CD1c-positive myeloid dendritic cell (primary cell): ENCODE measurements at regions not wholly inside any gene's neighbourhood (a gene's known extent, or its start where the extent isn't known, plus 50 kb on each side); places are given as distances from the start of the nearest gene placed in this dataset.
"Not testable (repeated sequence)": the region's sequence is repeated elsewhere in the genome, so short reads cannot be mapped to it uniquely, and the experiment has no call there.

Experiments used
- DNase-seq: peaks from one replicate; pipeline ENCODE4 v3.0.0-alpha.2; 2016; ENCODE audit errors: extremely low spot score

DNA sequence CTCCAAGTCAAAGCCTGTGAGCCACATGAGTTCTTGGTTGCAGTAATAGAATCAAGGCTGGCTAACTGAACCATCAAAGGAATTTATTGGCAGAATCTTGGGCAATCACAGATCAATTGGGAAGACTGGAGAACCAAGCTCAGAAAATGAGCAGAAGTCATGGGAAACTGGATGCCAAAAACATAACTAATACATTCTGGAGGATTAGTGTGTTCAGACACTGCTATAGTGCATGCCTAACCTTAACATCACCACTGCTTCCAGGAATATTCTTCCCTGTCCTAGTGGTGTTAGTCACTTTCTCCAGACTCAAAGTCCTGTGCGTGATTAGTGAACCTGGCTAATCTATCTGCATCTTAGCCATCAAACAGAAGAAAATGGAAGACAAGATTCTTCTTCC is 843.7 kb downstream of the EFNA5 start:
- no peak for DNase-seq

DNA sequence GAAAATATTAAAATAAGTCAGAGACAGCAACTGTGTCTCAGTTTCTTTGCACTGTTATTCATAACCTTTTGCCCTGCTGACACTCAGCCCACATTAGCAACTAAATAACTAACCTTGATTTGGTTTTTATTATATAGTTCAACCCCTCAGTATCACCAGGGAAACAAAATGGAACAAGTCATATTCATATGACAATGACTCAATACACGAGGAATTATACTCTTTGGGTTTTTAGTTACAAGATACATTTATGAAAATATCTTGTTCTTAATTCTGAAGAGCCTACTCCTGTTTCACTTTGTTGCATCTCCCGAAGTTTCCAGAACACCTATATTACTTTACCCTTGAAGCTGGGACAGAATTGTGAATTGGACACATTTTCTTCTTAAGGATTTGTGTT is 845.4 kb downstream of the EFNA5 start:
- no peak for DNase-seq

DNA sequence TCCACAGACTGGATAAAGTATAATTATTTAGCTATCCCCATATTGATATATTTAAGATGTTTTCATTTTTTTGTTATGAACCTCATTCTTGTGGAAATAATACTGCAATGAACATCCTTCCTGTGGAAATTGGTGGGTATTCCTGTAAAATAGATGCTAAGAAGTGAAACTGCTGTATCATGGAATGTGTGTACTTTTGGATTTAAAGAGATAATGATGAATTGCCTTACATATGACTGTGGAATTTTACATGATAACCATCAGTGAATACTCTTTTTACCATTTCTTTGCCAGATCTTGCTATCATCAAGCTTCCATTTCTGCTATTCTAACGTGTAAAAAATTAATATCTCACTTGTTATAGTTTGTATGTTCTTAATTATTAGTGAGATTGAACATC is 847.9 kb downstream of the EFNA5 start:
- DNase-seq, result no peak

- DNase-seq, result no peak
Observed at GRCh38 chr5:106818552-106818951, 852.2 kb downstream of the EFNA5 start.

DNA sequence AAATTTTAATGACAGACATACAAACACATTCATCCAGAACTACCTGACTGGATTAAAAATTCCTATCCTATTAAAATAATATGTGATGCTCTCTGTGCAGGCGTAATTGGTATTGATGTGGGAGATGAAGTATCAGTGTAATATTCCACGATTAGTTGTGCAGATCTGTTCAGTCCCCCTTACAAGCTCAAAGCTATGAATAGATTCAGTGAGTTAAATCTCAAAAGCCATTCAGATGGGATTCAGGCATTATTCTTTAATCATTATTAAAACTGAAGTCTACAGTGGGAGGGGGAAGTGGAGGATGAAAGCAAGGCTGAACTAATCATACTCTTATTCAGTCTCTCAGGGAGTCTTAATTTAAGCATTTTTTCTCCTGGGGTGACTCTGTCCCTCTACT is 855.8 kb downstream of the EFNA5 start:
- DNase-seq, result no peak

GRCh38 chr5:106801554-106801953 is 869.2 kb downstream of the EFNA5 start:
- DNase-seq, result no peak

GRCh38 chr5:106797996-106798395 is 872.7 kb downstream of the EFNA5 start:
- no peak for DNase-seq

GRCh38 chr5:106796081-106796480 is 874.7 kb downstream of the EFNA5 start:
- DNase-seq, result no peak

GRCh38 chr5:106784846-106785245 is 885.9 kb downstream of the EFNA5 start:
- DNase-seq, result no peak

DNA sequence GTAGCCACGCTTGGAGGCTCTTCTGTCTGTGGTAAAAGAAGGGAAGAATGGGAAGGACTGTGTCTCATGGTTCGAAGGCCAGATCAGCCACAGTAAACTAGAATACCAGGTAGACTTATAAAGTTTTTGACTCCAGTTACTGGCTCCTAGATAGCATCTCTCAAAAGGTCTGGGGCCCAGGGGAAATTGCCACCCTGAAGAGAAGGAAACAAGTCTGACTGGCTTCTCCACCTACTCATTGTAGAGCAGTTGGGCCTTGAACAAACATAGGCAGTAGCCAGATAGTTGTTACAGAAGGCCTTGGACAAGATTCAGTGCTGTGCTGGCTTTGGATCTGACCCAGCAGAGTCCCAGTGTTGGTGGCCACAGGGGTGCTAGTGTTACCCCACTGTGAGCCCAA is 890.4 kb downstream of the EFNA5 start:
- no peak for DNase-seq

- not testable (repeated sequence) for DNase-seq
Observed at GRCh38 chr5:106776515-106776914, 894.2 kb downstream of the EFNA5 start.

DNA sequence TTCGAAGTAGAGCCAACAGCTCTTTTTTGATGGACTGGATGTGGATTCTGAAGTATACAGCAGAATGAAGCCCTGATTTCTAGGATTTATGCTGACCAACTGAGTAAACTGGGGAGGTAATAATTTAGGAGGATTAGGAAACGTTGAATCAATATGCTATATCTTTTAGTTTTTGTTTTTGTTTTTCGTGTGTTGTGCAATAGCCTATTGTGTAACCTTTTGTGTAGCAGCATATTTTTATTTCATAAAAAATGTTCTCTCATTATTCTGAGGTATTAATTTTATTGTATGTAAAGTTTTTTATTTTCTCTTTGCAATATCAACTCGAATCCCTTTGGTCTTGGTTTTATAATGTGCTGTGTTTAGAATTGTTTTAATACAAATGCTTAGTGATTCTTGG is 902.3 kb downstream of the EFNA5 start:
- DNase-seq, result no peak

- DNase-seq, result no peak
Observed at GRCh38 chr5:106766916-106767315, 903.8 kb downstream of the EFNA5 start.

DNA sequence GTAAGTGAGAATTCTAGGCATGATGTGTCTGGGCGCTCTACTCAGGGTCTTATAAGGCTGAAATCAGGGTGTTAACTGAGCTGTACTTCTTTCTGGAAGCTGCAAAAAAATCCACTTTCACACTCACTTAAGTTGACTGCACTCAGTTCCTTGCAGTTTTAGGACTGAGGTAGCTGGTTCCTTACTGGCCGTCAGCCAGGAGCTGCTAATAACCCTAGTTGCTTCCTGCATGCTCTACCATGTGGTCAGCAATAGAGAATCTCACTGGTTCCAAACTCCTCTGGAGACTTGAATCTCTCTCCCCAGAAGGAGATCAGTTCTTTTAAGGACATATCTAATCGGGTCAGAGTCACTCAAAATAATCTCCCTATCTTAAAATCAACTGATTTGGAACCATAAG is 911.2 kb downstream of the EFNA5 start:
- DNase-seq, result no peak

- DNase-seq, result no peak
Observed at GRCh38 chr5:106759152-106759551, 911.6 kb downstream of the EFNA5 start.

DNA sequence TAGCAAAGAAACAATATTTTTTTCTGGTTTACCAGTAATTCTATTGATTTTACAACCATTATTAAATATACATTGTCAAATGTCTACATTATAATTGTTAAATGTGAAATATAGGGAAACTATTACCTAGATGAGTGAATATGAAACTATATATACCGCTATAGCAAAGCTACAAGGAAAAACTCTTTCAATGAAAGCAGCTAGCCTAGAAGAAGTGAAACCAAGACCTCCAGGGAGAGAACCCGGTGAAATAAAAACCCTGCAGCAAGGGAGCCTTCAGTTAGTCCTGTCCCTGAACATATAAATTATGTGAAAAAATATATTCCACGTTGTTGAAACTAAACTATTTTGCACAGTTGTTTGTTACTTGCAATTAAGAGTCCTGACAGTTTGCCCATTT is 913.1 kb downstream of the EFNA5 start:
- DNase-seq, result no peak

DNA sequence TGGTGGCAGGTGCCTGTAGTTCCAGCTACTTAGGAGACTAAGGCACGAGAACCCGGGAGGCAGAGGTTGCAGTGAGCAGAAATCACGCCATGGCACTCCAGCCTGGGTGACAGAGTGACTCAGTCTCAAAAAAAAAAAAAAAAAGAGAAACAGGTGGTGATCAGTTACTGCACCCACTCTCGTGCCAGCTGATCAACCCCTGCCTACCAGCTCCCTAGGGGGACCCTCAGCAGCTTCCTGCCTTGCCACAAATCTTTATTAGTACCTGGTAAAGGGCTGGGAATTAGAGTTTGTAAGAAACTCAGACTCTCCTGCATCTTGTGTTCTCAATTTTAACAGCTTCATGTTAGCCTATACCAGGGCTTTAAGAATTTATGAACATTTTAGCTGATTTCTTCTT is 914.9 kb downstream of the EFNA5 start:
- DNase-seq, result no peak

GRCh38 chr5:106755066-106755465 is 915.7 kb downstream of the EFNA5 start:
- no peak for DNase-seq

GRCh38 chr5:106749826-106750225 is 920.9 kb downstream of the EFNA5 start:
- DNase-seq, result no peak

DNA sequence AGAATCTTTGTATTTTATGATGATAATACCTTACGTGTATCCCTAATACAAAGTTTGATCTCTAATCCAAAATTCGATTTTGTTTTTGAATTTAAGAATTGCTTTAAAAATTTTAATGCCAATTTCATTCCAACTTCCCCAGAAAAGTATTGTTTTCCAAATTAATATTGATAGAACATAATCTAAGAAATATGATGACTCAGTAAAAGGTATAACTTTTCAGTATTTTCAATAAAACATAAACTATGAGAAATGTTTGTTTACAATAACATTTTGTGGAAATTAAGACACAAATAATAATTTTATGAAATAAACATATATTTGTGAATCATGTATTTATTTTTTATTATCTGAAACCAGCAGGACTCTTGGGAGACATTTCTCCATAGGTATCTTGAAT is 931.6 kb downstream of the EFNA5 start:
- no peak for DNase-seq

DNA sequence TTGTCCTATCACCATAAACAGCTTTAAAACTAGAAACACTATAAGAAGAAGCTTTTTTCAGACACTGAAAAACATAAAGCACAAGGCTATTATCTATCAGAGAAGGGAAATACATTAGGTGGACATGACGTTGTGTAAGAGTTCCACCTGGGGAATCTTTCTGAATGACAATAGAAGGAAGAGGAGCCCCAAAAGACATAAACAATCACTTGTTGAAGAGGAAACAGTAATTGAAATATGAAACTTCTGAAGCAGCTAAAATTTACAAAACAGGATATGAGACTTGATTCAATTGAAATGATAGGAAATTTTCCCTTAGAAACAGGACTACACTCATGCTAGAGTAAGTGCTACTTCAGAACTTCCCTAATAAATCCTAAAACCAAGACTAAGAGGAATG is 933.6 kb downstream of the EFNA5 start:
- DNase-seq, result no peak

DNA sequence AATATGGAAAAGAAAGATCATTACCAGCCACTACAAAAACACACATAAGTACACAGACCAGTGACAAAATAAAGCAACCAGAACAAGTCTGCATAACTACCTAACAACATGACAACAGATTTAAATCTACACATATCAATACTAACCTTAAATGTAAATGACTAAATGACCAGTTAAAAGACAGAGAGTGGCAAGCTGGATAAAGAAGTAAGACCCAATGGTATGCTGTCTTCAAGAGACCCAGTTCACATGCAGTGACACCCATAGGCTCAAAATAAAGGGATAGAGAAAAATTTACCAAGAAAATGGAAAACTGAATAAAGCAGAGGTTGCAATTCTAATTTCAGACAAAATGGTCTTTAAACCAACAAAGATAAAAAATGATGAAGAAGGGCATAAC is 938.1 kb downstream of the EFNA5 start:
- no peak for DNase-seq

DNA sequence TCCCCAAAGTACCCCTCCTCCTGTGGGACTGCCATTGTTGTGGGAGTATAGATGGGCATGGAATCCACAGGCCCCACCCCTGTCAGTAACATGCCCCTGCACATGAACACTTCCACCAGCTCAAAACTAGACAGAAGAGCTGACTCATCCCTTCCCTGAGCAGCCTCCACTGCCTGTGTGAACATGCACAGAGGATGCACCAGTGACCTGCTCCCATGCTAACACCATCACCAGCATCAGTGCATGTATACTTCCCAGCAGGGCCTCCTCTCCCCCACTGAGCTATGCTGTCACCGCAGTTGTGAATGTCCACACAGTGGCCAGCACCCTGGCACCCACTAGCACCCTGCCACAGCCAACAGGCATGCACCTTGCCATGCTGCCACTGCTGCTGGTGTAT is 939.8 kb downstream of the EFNA5 start:
- no peak for DNase-seq

GRCh38 chr5:106730506-106730905 is 940.2 kb downstream of the EFNA5 start:
- DNase-seq, result no peak

DNA sequence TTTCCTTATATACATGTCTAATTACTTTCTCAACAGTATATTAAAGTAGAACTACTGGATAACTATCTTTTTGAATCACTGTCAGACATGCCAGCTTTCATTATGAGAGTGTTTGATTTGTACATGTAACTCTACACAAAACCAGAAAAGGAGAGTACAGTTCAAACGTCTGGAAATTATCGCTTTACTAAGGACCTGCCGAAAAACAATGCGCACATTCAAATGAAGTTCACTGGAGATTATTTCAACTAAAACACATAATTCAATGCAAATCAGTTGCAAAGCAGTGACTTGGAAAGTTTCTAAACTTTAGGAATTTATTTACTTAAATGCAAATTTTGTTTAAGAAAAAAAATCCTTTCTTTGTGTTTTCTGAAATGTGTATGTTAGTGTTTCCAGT is 942.5 kb downstream of the EFNA5 start:
- DNase-seq, result no peak
